AG08395 (cell line): ENCODE measurements at regions not wholly inside any gene's neighbourhood (a gene's known extent, or its start where the extent isn't known, plus 50 kb on each side); places are given as distances from the start of the nearest gene placed in this dataset.
"Not testable (repeated sequence)": the region's sequence is repeated elsewhere in the genome, so short reads cannot be mapped to it uniquely, and the experiment has no call there.

Source experiments
- DNase-seq: peaks from one replicate; pipeline ENCODE4 v3.0.0; 2012; ENCODE audit warnings: mixed read lengths, low spot score

DNA sequence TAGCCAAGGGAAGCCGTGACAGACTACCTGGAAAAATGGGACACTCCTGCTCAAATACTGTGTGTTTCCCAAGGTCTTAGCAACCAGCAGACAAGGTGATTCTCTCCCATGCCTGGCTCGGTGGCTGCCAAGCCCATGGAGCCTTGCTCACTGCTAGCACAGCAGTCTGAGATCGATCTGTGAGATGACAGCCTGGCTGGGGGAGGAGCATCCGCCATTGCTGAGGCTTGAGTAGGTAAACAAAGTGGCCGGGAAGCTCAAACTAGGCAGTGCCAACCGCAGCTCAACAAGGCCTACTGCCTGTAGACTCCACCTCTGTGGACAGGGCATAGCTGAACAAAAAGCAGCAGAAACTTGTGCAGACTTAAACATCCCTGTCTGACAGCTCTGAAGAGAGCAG is 137.0 kb downstream of the USP46 start:
- DNase-seq: not testable (repeated sequence)

DNA sequence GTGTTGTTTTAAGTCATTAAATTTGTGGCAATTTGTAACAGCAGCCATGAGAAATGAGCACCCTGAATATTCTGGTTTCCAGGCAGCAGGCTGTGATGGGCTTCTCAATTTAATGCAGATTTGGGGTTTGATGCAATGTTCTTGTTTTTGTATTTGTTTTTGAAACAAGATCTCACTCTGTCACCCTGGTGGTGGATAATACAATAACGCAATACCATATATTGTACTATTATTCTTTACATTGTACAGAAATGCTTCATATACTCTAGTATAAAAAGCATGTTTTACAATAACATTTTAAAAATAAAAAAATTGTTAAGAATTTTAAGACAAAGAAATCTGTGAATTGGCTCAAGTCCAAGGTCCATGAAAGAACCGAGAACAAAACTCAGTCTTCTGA is 129.1 kb downstream of the USP46 start:
- no peak for DNase-seq

DNA sequence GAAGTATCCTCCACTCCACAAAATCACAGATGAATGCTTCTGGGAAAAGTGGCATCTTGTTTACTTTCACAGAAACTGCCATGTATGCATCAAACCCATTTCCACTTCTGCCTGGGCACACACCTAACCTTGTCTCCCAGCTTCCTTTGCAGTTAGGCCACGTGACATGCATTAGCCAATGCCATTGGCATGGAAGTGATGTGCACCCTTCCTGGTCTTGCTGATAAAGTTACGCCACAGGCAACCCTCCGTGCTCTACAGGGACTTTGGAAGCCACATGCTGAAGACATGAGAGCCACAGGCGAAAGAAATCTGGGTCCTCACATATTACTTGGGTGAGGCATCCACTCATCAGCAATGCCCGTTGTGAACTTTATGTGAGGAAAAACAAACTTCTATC is 123.3 kb downstream of the USP46 start:
- no peak for DNase-seq
